Vagina (tissue), 2 donors: ENCODE measurements at regions not wholly inside any gene's neighbourhood (a gene's known extent, or its start where the extent isn't known, plus 50 kb on each side); places are given as distances from the start of the nearest gene placed in this dataset.
A peak's percentile ranks its signal among the peaks of the same experiment; 100 is the strongest.

Source experiments
- DNase-seq, 2 donors: peaks; one replicate each; pipeline ENCODE4 v3.0.0-alpha.2; 2017; ENCODE audit errors: extremely low spot score in 2 of 2
- H3K27ac ChIP-seq: fragments of 200-600 bp; sonication (generic); one replicate; pipeline ENCODE4 v1.5.1; 2019
- H3K27me3 ChIP-seq: fragments of 200-600 bp; sonication (generic); one replicate; pipeline ENCODE4 v1.5.1; 2019
- H3K36me3 ChIP-seq, 2 donors: fragments of 200-600 bp; sonication (generic); one replicate each; pipeline ENCODE4 v1.5.1; 2017 to 2019
- H3K4me1 ChIP-seq: fragments of 200-600 bp; sonication (generic); one replicate; pipeline ENCODE4 v1.5.1; 2019
- H3K4me3 ChIP-seq, 2 donors: fragments of 200-600 bp; sonication (generic); 1 replicate in 1 of 2; 2 replicates in 1 of 2; pipeline ENCODE4 v1.5.1; 2016 to 2019
- H3K9me3 ChIP-seq: fragments of 200-600 bp; sonication (generic); one replicate; pipeline ENCODE4 v1.5.1; 2019
- POLR2A ChIP-seq, 2 donors: fragments of 450-650 bp; IDR thresholded peaks; one replicate each; pipeline ENCODE4 v1.6.1; 2017; ENCODE audit warnings: antibody characterized with exemption in 2 of 2, mild to moderate bottlenecking in 2 of 2, moderate library complexity in 2 of 2
- POLR2AphosphoS5 ChIP-seq, 2 donors: sonication (generic); formaldehyde crosslinking; IDR thresholded peaks; one replicate each; pipeline ENCODE4 v1.9.0; 2017; ENCODE audit warnings: antibody characterized with exemption in 2 of 2, mild to moderate bottlenecking in 2 of 2, low read depth in 1 of 2; ENCODE audit not compliant: insufficient read depth in 1 of 2
- intact Hi-C: fragments of 100-400 bp; cut with DNase I; formaldehyde crosslinking; loops from one replicate; pipeline ENCODE4 v1.15.1; 2023
- TF ChIP-seq, protein P1 (sequence below), 3 experiments: fragments of 450-650 bp in 2 of 3; fragments of 200-600 bp in 1 of 3; sonication (generic) in 1 of 3; IDR thresholded peaks; one replicate each; pipeline ENCODE4 v1.5.1; 2017 to 2019; ENCODE audit warnings: antibody characterized with exemption in 3 of 3, mild to moderate bottlenecking in 2 of 3, moderate library complexity in 2 of 3

DNA sequence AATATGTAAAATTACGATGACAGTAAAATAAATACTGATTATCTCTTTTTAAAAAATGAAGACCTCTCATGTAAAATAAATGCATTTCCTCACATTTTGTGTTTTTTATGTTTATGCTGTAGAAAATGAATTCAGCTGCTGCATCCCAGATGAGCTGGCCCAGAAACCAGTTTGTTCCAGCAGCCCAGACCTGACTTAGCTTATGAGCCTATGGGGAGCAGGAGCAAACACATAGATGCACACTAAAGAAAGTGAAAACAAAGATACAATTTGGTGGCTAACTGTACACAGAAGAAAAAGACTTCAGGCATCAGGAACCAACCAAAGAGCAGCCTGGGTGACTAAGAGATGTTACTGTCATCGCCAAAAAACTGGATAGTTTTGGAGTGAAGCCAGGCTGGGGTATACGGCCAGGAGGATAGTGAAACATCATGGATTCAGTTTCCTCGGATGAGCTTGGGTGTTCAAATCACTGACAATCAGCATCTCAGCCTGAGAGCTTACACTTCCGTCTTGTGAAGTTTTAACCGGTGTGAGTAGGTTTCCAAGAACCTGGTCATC, 113.9 kb upstream of the BACE2 start:
- no peak overlapping the region for H3K4me3 ChIP-seq
- H3K4me1 ChIP-seq, result no peaks in the 10 kb centered on the region
- no peaks in the 10 kb centered on the region for H3K9me3 ChIP-seq
- TF ChIP-seq, protein P1, sequence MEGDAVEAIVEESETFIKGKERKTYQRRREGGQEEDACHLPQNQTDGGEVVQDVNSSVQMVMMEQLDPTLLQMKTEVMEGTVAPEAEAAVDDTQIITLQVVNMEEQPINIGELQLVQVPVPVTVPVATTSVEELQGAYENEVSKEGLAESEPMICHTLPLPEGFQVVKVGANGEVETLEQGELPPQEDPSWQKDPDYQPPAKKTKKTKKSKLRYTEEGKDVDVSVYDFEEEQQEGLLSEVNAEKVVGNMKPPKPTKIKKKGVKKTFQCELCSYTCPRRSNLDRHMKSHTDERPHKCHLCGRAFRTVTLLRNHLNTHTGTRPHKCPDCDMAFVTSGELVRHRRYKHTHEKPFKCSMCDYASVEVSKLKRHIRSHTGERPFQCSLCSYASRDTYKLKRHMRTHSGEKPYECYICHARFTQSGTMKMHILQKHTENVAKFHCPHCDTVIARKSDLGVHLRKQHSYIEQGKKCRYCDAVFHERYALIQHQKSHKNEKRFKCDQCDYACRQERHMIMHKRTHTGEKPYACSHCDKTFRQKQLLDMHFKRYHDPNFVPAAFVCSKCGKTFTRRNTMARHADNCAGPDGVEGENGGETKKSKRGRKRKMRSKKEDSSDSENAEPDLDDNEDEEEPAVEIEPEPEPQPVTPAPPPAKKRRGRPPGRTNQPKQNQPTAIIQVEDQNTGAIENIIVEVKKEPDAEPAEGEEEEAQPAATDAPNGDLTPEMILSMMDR (IDR thresholded peaks at IDR 0.05), result no peak
- no peak for TF ChIP-seq POLR2AphosphoS5 (IDR thresholded peaks at IDR 0.05; ENCODE audit: insufficient read depth in 1 of 2, low read depth in 1 of 2)
- TF ChIP-seq POLR2A (IDR thresholded peaks at IDR 0.05), result no peak
- H3K27me3 ChIP-seq, result no peaks in the 10 kb centered on the region
- peak in 1 of 2 donors; percentile 25 for DNase-seq
- no peak overlapping the region for H3K27ac ChIP-seq
- no peaks in the 10 kb centered on the region for H3K36me3 ChIP-seq
- intact Hi-C loops, result no loop called here

DNA sequence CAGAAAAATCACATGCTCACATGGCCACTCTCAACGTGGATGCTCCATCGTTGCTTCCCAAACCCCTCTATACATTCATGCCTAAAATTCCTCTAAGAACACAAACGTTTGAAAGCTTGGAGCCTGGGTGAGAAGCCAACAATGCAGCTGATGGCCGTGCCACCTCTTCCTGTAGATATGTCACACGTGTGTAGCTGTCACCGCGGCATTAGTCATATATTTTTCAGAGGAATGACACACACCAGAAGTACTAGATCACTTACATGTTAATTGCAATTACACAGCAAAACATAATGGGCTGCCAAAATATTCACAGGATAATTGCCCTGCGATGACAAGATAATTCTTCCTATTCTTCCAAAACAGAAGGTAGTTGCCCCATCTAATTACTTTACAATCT, 112.7 kb upstream of the BACE2 start:
- no peaks in the 10 kb centered on the region for H3K36me3 ChIP-seq
- intact Hi-C loops, result no loop called here
- H3K9me3 ChIP-seq, result no peaks in the 10 kb centered on the region
- no peak overlapping the region for H3K4me3 ChIP-seq
- no peaks in the 10 kb centered on the region for H3K4me1 ChIP-seq
- TF ChIP-seq, protein P1 (IDR thresholded peaks at IDR 0.05), result no peak
- no peak for TF ChIP-seq POLR2AphosphoS5 (IDR thresholded peaks at IDR 0.05; ENCODE audit: insufficient read depth in 1 of 2, low read depth in 1 of 2)
- TF ChIP-seq POLR2A (IDR thresholded peaks at IDR 0.05), result no peak
- H3K27ac ChIP-seq, result no peak overlapping the region
- peak in 1 of 2 donors; percentile 28 for DNase-seq
- H3K27me3 ChIP-seq, result no peaks in the 10 kb centered on the region

DNA sequence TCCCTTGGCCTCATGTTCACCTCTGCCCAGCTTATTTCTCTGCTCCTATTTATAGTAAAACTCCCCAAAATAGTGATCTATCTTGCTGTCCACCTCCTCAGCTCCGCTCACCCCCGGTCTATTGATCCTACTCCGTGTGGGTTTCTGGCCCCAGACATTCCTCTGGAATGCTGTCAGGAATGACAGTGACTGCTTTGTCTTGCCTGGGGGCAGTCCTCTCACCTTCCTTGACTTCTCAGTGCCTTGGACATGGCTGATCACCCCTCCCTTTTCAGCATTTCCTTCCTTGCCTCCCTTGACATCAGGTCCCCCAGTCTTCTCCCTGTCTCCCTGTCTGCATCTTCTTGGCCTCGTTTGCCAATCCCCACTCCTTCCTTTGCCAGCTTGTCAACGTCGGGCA, 108.1 kb upstream of the BACE2 start:
- intact Hi-C loops, result loop anchor here (10.0 kb wide), 1 partner anchor 915 kb away; no protein-coding TSS in a partner anchor
- H3K36me3 ChIP-seq, result no peaks in the 10 kb centered on the region
- no peak overlapping the region for H3K4me3 ChIP-seq
- no peaks in the 10 kb centered on the region for H3K4me1 ChIP-seq
- H3K27me3 ChIP-seq, result no peaks in the 10 kb centered on the region
- TF ChIP-seq, protein P1 (IDR thresholded peaks at IDR 0.05), result no peak
- TF ChIP-seq POLR2A (IDR thresholded peaks at IDR 0.05) (no peak), POLR2AphosphoS5 (IDR thresholded peaks at IDR 0.05; ENCODE audit: insufficient read depth in 1 of 2, low read depth in 1 of 2) (no peak)
- H3K9me3 ChIP-seq, result no peaks in the 10 kb centered on the region
- no peak overlapping the region for H3K27ac ChIP-seq
- peak in 1 of 2 donors; percentile 46 for DNase-seq

DNA sequence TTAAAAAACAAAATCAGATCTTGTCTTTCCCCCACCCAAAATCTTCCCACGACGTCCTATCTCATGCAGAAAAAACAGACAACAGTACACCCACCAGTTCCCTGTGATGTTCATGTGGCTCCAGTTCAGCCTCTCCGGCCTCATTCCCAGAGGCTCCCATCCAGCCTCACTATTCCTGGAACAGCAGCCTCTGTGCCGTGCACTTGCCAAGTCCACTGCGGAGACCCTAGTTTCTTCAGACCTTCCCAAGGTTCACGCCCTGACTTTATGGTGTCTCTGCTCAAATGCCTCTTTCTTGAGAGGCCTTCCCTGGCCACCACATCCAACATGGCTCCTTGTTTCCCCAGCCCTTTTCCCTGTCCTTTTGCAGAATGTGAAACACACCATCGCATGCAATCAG, 106.3 kb upstream of the BACE2 start:
- H3K4me1 ChIP-seq, result no peaks in the 10 kb centered on the region
- intact Hi-C loops, result loop anchor here (10.0 kb wide), 1 partner anchor 917 kb away; no protein-coding TSS in a partner anchor
- H3K4me3 ChIP-seq, result no peak overlapping the region
- H3K27ac ChIP-seq, result no peak overlapping the region
- DNase-seq, result peak; percentile 47 to 61
- no peaks in the 10 kb centered on the region for H3K27me3 ChIP-seq
- no peaks in the 10 kb centered on the region for H3K9me3 ChIP-seq
- no peak for TF ChIP-seq POLR2A (IDR thresholded peaks at IDR 0.05)
- no peak for TF ChIP-seq POLR2AphosphoS5 (IDR thresholded peaks at IDR 0.05; ENCODE audit: insufficient read depth in 1 of 2, low read depth in 1 of 2)
- TF ChIP-seq, protein P1 (IDR thresholded peaks at IDR 0.05), result no peak
- H3K36me3 ChIP-seq, result no peaks in the 10 kb centered on the region

DNA sequence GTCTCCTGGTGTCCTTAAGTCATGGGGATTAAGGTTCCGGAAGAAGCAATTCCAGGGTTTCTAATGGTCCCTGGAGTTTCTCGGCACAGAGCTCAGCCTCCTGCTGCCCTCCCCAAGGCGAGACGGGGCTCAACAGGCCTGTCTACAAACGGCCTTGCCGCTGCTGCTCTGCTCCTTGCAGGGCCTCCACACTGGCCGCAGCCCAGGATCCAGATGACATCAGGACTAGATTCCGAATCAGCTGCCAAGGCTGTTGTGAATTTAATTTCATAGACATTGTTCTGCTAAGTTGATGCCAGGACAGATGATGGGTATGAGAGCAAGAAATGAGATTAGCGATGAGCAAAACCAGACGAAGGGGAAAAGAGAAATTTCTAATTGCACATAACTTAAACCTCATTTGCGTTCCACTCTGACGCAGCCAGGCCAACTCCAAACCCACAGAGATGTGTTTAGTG, 103.6 kb upstream of the BACE2 start:
- no peak overlapping the region for H3K4me3 ChIP-seq
- H3K9me3 ChIP-seq, result no peaks in the 10 kb centered on the region
- TF ChIP-seq POLR2A (IDR thresholded peaks at IDR 0.05) (no peak), POLR2AphosphoS5 (IDR thresholded peaks at IDR 0.05; ENCODE audit: insufficient read depth in 1 of 2, low read depth in 1 of 2) (no peak)
- TF ChIP-seq, protein P1 (IDR thresholded peaks at IDR 0.05), result no peak
- DNase-seq, result peak in 1 of 2 donors; percentile 32
- H3K36me3 ChIP-seq, result no peaks in the 10 kb centered on the region
- intact Hi-C loops, result loop anchor here (10.0 kb wide), 1 partner anchor 920 kb away; no protein-coding TSS in a partner anchor
- no peaks in the 10 kb centered on the region for H3K4me1 ChIP-seq
- no peak overlapping the region for H3K27ac ChIP-seq
- H3K27me3 ChIP-seq, result no peaks in the 10 kb centered on the region
